Trophoblast cell (in vitro differentiated cells and primary cell): ENCODE measurements at regions not wholly inside any gene's neighbourhood (a gene's known extent, or its start where the extent isn't known, plus 50 kb on each side); places are given as distances from the start of the nearest gene placed in this dataset.

Experiments
- DNase-seq, 2 donors: peaks; one replicate each; pipeline ENCODE4 v3.0.0-alpha.2; 2016
- H2AFZ ChIP-seq: 2 replicates; pipeline ENCODE4 v1.6.1; 2013; ENCODE audit warnings: low read length, moderate library complexity, mild to moderate bottlenecking; ENCODE audit not compliant: insufficient read depth, poor library complexity
- H2AK5ac ChIP-seq: 2 replicates; pipeline ENCODE4 v1.6.1; 2013; ENCODE audit warnings: mild to moderate bottlenecking, low read length
- H2BK120ac ChIP-seq: 2 replicates; pipeline ENCODE4 v1.6.1; 2013; ENCODE audit warnings: low read length, mild to moderate bottlenecking, moderate library complexity; ENCODE audit not compliant: insufficient read depth, poor library complexity
- H2BK12ac ChIP-seq: 2 replicates; pipeline ENCODE4 v1.6.1; 2013; ENCODE audit warnings: mild to moderate bottlenecking, low read length, moderate library complexity
- H2BK5ac ChIP-seq: 2 replicates; pipeline ENCODE4 v1.6.1; 2013; ENCODE audit warnings: low read length, low read depth, moderate library complexity, mild to moderate bottlenecking; ENCODE audit not compliant: poor library complexity
- H3K14ac ChIP-seq: 2 replicates; pipeline ENCODE4 v1.6.1; 2013; ENCODE audit warnings: mild to moderate bottlenecking, low read length
- H3K18ac ChIP-seq: 2 replicates; pipeline ENCODE4 v1.6.1; 2013; ENCODE audit warnings: mild to moderate bottlenecking, low read length
- H3K23ac ChIP-seq: 2 replicates; pipeline ENCODE4 v1.6.1; 2013; ENCODE audit warnings: low read length
- H3K27ac ChIP-seq: 2 replicates; pipeline ENCODE4 v1.5.1; 2013; ENCODE audit warnings: low read depth, mild to moderate bottlenecking, inconsistent platforms, low read length, moderate library complexity
- H3K27me3 ChIP-seq: 2 replicates; pipeline ENCODE4 v1.6.1; 2013; ENCODE audit warnings: inconsistent platforms, mild to moderate bottlenecking, low read length, moderate library complexity; ENCODE audit not compliant: insufficient read depth
- H3K36me3 ChIP-seq, 2 experiments: 1 replicate in 1 of 2; 2 replicates in 1 of 2; pipeline ENCODE4 v1.6.1; 2013; ENCODE audit warnings: low read length in 2 of 2, mild to moderate bottlenecking in 2 of 2, moderate library complexity in 1 of 2; ENCODE audit not compliant: insufficient read depth in 2 of 2, control insufficient read depth in 1 of 2
- H3K4ac ChIP-seq: 2 replicates; pipeline ENCODE4 v1.6.1; 2013; ENCODE audit warnings: low read depth, mild to moderate bottlenecking, low read length, moderate library complexity
- H3K4me1 ChIP-seq, 2 experiments: 1 replicate in 1 of 2; 2 replicates in 1 of 2; pipeline ENCODE4 v1.6.1; 2013; ENCODE audit warnings: low read length in 2 of 2, mild to moderate bottlenecking in 2 of 2, moderate library complexity in 1 of 2; ENCODE audit not compliant: insufficient read depth in 2 of 2, control insufficient read depth in 1 of 2
- H3K4me2 ChIP-seq: 2 replicates; pipeline ENCODE4 v1.6.1; 2013; ENCODE audit warnings: inconsistent platforms, mild to moderate bottlenecking, low read length, moderate library complexity
- H3K4me3 ChIP-seq: 2 replicates; pipeline ENCODE4 v1.5.1; 2013; ENCODE audit warnings: mild to moderate bottlenecking, low read depth, low read length, inconsistent platforms
- H3K79me1 ChIP-seq: one replicate; pipeline ENCODE4 v1.6.1; 2013; ENCODE audit warnings: low read length
- H3K79me2 ChIP-seq: 2 replicates; pipeline ENCODE4 v1.6.1; 2013; ENCODE audit warnings: low read length, mild to moderate bottlenecking; ENCODE audit not compliant: control insufficient read depth, insufficient read depth, poor library complexity
- H3K9ac ChIP-seq: 2 replicates; pipeline ENCODE4 v1.6.1; 2013; ENCODE audit warnings: mild to moderate bottlenecking, low read length
- H3K9me3 ChIP-seq: 2 replicates; pipeline ENCODE4 v1.6.1; 2013; ENCODE audit warnings: low read depth, mild to moderate bottlenecking, control low read depth, inconsistent platforms, low read length; ENCODE audit not compliant: insufficient read depth
- H4K12ac ChIP-seq: 2 replicates; pipeline ENCODE4 v1.6.1; 2013; ENCODE audit warnings: low read depth, mild to moderate bottlenecking, low read length, moderate library complexity
- H4K8ac ChIP-seq: 2 replicates; pipeline ENCODE4 v1.6.1; 2013; ENCODE audit warnings: low read depth, mild to moderate bottlenecking, low read length, moderate library complexity
- H4K91ac ChIP-seq: one replicate; pipeline ENCODE4 v1.6.1; 2013; ENCODE audit warnings: low read depth, mild to moderate bottlenecking, low read length, moderate library complexity
- WGBS: extraction: QIAGEN DNeasy Blood & Tissue Kit; methylation state at CpG from one replicate; pipeline ENCODE4 v1.1.7; 2013; ENCODE audit warnings: missing lambda C conversion rate; ENCODE audit not compliant: insufficient read length, insufficient coverage; ENCODE audit errors: extremely low coverage; 5-methylcytosine and 5-hydroxymethylcytosine counted together

DNA sequence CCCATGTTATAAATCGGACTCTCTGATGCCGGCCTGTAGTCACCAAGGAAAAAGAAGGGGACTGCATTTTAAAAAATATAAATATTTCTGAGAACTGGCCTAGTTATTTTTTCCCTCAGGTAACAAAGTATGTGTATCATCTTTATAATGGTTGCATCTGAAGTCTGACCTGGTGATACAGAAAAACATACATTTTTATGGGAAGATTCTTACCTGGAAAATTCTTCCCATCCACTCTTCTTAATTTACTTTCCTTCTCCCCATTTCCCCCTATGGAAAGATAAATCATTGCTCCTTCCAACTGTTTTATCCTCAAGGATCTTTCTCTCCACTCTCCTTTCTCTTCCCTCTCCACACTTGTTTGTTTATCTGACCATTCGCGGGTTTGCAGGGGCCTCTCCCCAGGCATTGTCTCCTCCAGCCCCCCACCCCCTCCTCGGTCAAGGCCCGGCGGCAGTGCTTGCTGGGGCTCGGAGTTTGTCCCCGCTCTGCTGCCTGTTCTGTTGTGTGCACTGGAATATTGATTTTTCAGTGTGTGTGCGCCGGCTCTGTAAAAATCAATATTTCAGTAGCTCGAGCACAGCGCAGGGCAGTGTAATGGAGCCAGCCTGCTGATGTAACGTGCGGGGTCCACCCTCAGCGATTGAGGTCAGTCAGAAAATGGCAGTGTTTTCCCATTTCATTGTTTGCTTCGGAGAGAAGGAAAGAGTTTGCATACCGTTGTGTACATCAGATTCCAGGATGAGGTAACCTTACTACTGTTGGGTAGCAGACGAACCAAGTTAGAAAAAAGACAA is 199.5 kb upstream of the NFE2L3 start:
- Histone ChIP-seq H3K4ac (no peak overlapping the region), H2BK120ac (no peak overlapping the region), H4K8ac (no peak overlapping the region), H3K4me3 (no peak overlapping the region), H3K18ac (no peak overlapping the region), H3K14ac (no peak overlapping the region), H3K27me3 (no peaks in the 10 kb centered on the region), H3K4me2 (no peak overlapping the region), H2BK12ac (no peak overlapping the region), H2BK5ac (no peak overlapping the region), H3K36me3 (no peaks in the 10 kb centered on the region), H3K79me2 (peaks cover 6% of the 10 kb centered on the region), H2AFZ (no peak overlapping the region), H4K12ac (no peak overlapping the region), H4K91ac (no peak overlapping the region), H3K27ac (no peak overlapping the region), H3K4me1 (peaks cover 6 to 11% of the 10 kb centered on the region in 2 experiments), H3K9me3 (no peaks in the 10 kb centered on the region), H3K79me1 (peaks cover 13% of the 10 kb centered on the region), H3K9ac (no peak overlapping the region), H3K23ac (no peak overlapping the region), H2AK5ac (no peak overlapping the region)
- no CpG with 5 or more reads among the region's 19 CpGs for WGBS
- DNase-seq, result no peak

DNA sequence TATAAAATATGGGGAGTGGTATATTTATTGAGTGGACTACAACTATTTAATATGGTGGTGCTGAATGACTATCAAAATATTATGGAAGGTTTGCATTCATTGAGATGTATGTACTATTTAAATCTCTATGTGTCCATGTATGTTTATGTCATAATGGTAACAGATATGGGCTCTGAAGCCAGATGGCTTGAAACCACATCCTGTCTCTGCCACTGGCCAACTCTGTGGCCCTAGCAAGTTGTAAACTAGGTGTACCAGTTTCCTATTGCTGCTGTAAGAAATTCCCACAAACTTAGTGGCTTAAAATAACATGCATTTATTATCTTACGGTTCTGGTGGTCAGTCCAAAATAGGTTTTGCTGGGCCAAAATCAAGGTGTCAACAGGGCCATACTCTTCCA is 198.1 kb upstream of the NFE2L3 start:
- no peaks in the 10 kb centered on the region for H3K36me3 ChIP-seq
- H2BK5ac ChIP-seq, result no peak overlapping the region
- peaks cover 13% of the 10 kb centered on the region for H3K79me1 ChIP-seq
- no peaks in the 10 kb centered on the region for H3K27me3 ChIP-seq
- H3K4ac ChIP-seq, result no peak overlapping the region
- H2AFZ ChIP-seq, result no peak overlapping the region
- peaks cover 6% of the 10 kb centered on the region for H3K79me2 ChIP-seq
- no peak overlapping the region for H2BK12ac ChIP-seq
- no peak overlapping the region for H3K4me2 ChIP-seq
- no peak overlapping the region for H3K27ac ChIP-seq
- no peak overlapping the region for H3K23ac ChIP-seq
- peaks cover 6 to 11% of the 10 kb centered on the region in 2 experiments for H3K4me1 ChIP-seq
- no peak overlapping the region for H3K9ac ChIP-seq
- H3K4me3 ChIP-seq, result no peak overlapping the region
- H3K18ac ChIP-seq, result no peak overlapping the region
- no peak overlapping the region for H4K12ac ChIP-seq
- H2BK120ac ChIP-seq, result no peak overlapping the region
- no peak overlapping the region for H4K8ac ChIP-seq
- no peak for DNase-seq
- no peak overlapping the region for H2AK5ac ChIP-seq
- H3K9me3 ChIP-seq, result no peaks in the 10 kb centered on the region
- H3K14ac ChIP-seq, result no peak overlapping the region
- no CpG with 5 or more reads among the region's 1 CpG for WGBS
- no peak overlapping the region for H4K91ac ChIP-seq

DNA sequence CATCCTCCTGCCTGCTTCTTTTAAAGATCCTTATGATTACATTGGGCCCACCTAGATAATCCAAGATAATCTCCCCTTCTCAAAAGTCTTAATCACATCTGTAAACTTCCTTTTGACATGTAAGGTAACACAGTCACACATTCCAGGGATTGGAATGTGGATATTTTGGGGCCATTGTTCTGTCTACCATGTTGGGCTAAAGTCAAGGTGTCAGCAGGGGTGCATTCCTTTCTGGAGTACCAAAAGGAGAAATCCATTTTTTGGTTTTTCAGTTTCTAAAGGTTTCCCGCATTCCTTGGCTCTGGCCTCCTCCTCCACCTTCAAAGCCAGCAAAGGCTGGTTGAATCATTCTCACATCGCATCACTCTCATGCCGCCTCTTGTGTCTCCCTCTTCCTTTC is 197.6 kb upstream of the NFE2L3 start:
- Histone ChIP-seq H3K4me2 (no peak overlapping the region), H3K4me3 (no peak overlapping the region), H3K27me3 (no peaks in the 10 kb centered on the region), H3K27ac (no peak overlapping the region), H2BK5ac (no peak overlapping the region), H3K18ac (no peak overlapping the region), H4K12ac (no peak overlapping the region), H3K4me1 (peaks cover 4 to 7% of the 10 kb centered on the region in 2 experiments), H2BK120ac (no peak overlapping the region), H4K91ac (no peak overlapping the region), H4K8ac (no peak overlapping the region), H2AFZ (no peak overlapping the region), H3K9ac (no peak overlapping the region), H3K9me3 (no peaks in the 10 kb centered on the region), H2BK12ac (no peak overlapping the region), H3K4ac (no peak overlapping the region), H2AK5ac (no peak overlapping the region), H3K23ac (no peak overlapping the region), H3K14ac (no peak overlapping the region), H3K79me2 (peaks cover 6% of the 10 kb centered on the region), H3K36me3 (no peaks in the 10 kb centered on the region), H3K79me1 (peaks cover 13% of the 10 kb centered on the region)
- DNase-seq, result no peak
- WGBS, result no CpG with 5 or more reads among the region's 3 CpGs

DNA sequence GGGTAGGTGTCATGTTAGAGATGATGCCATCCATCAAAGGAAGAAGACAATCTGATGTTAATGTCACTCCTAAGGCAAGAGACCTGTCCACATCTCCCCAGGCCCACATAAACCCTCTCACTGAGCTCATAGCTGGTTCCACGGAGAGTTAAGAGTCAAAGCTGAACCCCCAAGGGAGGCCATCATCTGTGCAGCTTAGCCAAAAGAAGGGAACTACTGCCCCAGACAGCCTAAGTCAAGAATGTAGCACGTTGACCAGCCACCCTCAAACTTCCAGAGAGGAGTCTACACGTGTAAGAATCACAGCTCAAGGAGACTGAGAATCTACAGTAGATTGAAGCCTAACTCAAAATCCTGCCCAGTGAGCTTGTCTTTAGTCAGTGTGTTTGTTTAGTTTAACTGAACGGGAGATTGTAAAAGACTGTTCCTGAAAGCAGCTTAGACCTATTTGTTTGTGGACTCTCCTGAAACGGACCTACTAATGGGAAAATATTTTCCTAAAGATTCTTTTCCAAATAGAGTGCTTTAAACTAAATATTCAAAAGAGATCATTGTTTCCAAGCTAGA is 192.7 kb upstream of the NFE2L3 start:
- H3K79me1 ChIP-seq, result no peaks in the 10 kb centered on the region
- no peak for DNase-seq

More for the DNA sequence above, 192.7 kb upstream of the NFE2L3 start:
- Histone ChIP-seq H3K79me2 (no peaks in the 10 kb centered on the region), H3K4me2 (no peak overlapping the region), H4K91ac (no peak overlapping the region), H3K27ac (no peak overlapping the region), H2AFZ (no peak overlapping the region), H3K36me3 (no peaks in the 10 kb centered on the region), H2BK12ac (no peak overlapping the region), H4K12ac (no peak overlapping the region), H3K9me3 (no peaks in the 10 kb centered on the region), H2BK120ac (no peak overlapping the region), H3K4me1 (no peaks in the 10 kb centered on the region), H2BK5ac (no peak overlapping the region), H3K18ac (no peak overlapping the region), H3K27me3 (no peaks in the 10 kb centered on the region), H3K23ac (no peak overlapping the region), H4K8ac (no peak overlapping the region), H3K14ac (no peak overlapping the region), H3K9ac (no peak overlapping the region), H3K4me3 (no peak overlapping the region), H2AK5ac (no peak overlapping the region), H3K4ac (no peak overlapping the region)
- no CpG with 5 or more reads among the region's 5 CpGs for WGBS
